ENCODE measurements at regions not wholly inside any gene's neighbourhood (a gene's known extent, or its start where the extent isn't known, plus 50 kb on each side); places are given as distances from the start of the nearest gene placed in this dataset.

DNA sequence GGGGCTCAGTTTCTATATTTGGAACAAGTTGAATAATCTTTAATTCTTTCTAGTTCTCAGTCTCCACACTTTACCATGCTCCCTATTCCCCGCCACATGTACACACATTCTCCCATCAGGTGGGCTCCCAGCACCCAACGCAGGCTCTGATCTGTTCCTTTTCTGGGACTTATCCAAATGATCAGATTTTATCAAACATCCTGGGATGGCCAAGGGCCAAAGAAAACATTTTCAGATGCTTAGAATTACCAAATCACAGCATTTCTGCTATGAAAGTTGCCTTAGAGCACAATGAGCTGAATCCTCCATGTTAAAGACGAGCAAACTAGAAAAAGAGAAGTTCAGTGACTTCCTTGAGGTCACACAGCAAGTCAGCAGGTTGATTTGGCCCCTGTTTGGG lies 153.4 kb downstream of the SEC61B start:
- TF ChIP-seq EZH2 (IDR thresholded peaks at IDR 0.05; ENCODE audit: insufficient read depth, poor library complexity, severe bottlenecking) (no peak), EZH2phosphoT487 (IDR thresholded peaks at IDR 0.05; ENCODE audit: insufficient read depth, low read depth) (no peak)
